ENCODE measurements at regions not wholly inside any gene's neighbourhood (a gene's known extent, or its start where the extent isn't known, plus 50 kb on each side); places are given as distances from the start of the nearest gene placed in this dataset.

GRCh38 chr10:90674461-90674860 is 183.4 kb downstream of the HTR7 start:
- TF ChIP-seq NFYB (CRISPR knock-in tag; conservative IDR thresholded peaks at IDR 0.05; ENCODE audit: low read depth) (no peak), NR2C2 (CRISPR knock-in tag; IDR thresholded peaks at IDR 0.05) (no peak), E2F4 (CRISPR knock-in tag; IDR thresholded peaks at IDR 0.05; ENCODE audit: borderline replicate concordance, low read depth) (no peak), KAT7 (CRISPR knock-in tag; IDR thresholded peaks at IDR 0.05; ENCODE audit: borderline replicate concordance) (no peak), GABPB1 (CRISPR knock-in tag; IDR thresholded peaks at IDR 0.05) (no peak)
- TF ChIP-seq, protein P1, sequence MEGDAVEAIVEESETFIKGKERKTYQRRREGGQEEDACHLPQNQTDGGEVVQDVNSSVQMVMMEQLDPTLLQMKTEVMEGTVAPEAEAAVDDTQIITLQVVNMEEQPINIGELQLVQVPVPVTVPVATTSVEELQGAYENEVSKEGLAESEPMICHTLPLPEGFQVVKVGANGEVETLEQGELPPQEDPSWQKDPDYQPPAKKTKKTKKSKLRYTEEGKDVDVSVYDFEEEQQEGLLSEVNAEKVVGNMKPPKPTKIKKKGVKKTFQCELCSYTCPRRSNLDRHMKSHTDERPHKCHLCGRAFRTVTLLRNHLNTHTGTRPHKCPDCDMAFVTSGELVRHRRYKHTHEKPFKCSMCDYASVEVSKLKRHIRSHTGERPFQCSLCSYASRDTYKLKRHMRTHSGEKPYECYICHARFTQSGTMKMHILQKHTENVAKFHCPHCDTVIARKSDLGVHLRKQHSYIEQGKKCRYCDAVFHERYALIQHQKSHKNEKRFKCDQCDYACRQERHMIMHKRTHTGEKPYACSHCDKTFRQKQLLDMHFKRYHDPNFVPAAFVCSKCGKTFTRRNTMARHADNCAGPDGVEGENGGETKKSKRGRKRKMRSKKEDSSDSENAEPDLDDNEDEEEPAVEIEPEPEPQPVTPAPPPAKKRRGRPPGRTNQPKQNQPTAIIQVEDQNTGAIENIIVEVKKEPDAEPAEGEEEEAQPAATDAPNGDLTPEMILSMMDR (IDR thresholded peaks at IDR 0.05) = no peak
- TF ChIP-seq, protein P2, sequence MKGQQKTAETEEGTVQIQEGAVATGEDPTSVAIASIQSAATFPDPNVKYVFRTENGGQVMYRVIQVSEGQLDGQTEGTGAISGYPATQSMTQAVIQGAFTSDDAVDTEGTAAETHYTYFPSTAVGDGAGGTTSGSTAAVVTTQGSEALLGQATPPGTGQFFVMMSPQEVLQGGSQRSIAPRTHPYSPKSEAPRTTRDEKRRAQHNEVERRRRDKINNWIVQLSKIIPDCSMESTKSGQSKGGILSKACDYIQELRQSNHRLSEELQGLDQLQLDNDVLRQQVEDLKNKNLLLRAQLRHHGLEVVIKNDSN (CRISPR knock-in tag; IDR thresholded peaks at IDR 0.05) = no peak
- TF ChIP-seq, protein P3, sequence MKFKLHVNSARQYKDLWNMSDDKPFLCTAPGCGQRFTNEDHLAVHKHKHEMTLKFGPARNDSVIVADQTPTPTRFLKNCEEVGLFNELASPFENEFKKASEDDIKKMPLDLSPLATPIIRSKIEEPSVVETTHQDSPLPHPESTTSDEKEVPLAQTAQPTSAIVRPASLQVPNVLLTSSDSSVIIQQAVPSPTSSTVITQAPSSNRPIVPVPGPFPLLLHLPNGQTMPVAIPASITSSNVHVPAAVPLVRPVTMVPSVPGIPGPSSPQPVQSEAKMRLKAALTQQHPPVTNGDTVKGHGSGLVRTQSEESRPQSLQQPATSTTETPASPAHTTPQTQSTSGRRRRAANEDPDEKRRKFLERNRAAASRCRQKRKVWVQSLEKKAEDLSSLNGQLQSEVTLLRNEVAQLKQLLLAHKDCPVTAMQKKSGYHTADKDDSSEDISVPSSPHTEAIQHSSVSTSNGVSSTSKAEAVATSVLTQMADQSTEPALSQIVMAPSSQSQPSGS (CRISPR knock-in tag; IDR thresholded peaks at IDR 0.05; ENCODE audit: borderline replicate concordance, low read depth) = no peak
- TF ChIP-seq, protein P4, sequence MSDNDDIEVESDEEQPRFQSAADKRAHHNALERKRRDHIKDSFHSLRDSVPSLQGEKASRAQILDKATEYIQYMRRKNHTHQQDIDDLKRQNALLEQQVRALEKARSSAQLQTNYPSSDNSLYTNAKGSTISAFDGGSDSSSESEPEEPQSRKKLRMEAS (CRISPR knock-in tag; IDR thresholded peaks at IDR 0.05) = no peak
- TF ChIP-seq, protein P5, sequence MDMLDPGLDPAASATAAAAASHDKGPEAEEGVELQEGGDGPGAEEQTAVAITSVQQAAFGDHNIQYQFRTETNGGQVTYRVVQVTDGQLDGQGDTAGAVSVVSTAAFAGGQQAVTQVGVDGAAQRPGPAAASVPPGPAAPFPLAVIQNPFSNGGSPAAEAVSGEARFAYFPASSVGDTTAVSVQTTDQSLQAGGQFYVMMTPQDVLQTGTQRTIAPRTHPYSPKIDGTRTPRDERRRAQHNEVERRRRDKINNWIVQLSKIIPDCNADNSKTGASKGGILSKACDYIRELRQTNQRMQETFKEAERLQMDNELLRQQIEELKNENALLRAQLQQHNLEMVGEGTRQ (CRISPR knock-in tag; IDR thresholded peaks at IDR 0.05) = no peak

Measured in WTC11 (cell line).